ENCODE measurements at regions not wholly inside any gene's neighbourhood (a gene's known extent, or its start where the extent isn't known, plus 50 kb on each side); places are given as distances from the start of the nearest gene placed in this dataset.

- peaks cover 8% of the 10 kb centered on the region for H3K36me3 Mint-ChIP-seq (ENCODE audit: low read depth)
- DNase-seq = no peak
- peaks cover 2% of the 10 kb centered on the region; the same call in 1 of the 2 replicates for H3K27me3 Mint-ChIP-seq (ENCODE audit: insufficient read depth)
- no peak overlapping the region for H3K27ac Mint-ChIP-seq
- no peak overlapping the region for H3K4me3 Mint-ChIP-seq
- TF ChIP-seq CTCF (IDR thresholded peaks at IDR 0.05) = no peak
- peaks cover 68% of the 10 kb centered on the region for H3K9me3 Mint-ChIP-seq
- H3K4me1 Mint-ChIP-seq (ENCODE audit: low read depth) = no peaks in the 10 kb centered on the region
These were observed 457.8 kb downstream of the EIPR1 start for GRCh38 chr2:2919574-2920365.

DNA sequence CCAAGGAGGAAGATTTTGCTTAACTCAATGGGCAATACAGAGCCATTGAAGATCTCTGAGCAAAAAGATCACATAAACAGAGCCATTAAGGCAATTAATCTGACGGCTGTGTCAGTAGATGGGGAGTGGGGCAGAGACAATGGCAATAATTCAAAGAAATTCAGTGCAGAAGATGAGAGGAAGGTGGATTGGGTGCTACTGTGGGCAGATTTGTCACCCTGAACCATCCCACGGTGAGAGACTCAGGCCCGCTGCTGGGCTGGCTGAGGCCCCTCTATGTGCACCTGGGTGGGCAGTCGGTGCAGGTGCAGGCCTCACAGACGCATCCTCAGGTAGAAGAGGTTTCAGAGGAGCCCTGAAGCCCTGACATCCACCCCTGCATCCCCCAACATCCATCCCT lies 458.6 kb downstream of the EIPR1 start:
- DNase-seq = no peak
- Mint-ChIP-seq H3K27me3 (ENCODE audit: insufficient read depth) (peaks cover 2% of the 10 kb centered on the region; the same call in 1 of the 2 replicates), H3K4me1 (ENCODE audit: low read depth) (no peaks in the 10 kb centered on the region), H3K27ac (no peak overlapping the region), H3K36me3 (ENCODE audit: low read depth) (peaks cover 8% of the 10 kb centered on the region), H3K4me3 (no peak overlapping the region), H3K9me3 (peaks cover 64% of the 10 kb centered on the region)
- TF ChIP-seq CTCF (IDR thresholded peaks at IDR 0.05) = no peak

DNA sequence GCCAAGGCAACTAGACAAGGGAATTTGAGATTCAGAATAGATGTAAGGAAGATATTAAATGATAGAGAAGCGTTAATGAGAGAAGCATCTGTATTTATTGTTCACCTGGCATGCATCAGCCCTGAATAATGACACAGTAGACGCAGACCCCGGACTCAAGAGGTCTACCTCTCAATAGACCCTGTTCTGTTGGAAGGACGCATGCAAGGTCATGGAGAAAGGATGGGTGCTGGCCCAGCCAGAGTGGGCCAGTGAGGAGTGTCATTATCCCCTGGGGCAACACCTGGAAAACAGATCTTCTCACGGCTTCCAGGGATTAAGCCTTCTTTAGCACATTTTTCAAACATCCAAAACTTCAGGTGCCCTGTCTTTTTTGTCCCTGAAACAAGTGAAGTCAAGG lies 461.0 kb downstream of the EIPR1 start:
- peaks cover 68% of the 10 kb centered on the region for H3K9me3 Mint-ChIP-seq
- peaks cover 8% of the 10 kb centered on the region for H3K36me3 Mint-ChIP-seq (ENCODE audit: low read depth)
- H3K27ac Mint-ChIP-seq = no peak overlapping the region
- no peak for TF ChIP-seq CTCF (IDR thresholded peaks at IDR 0.05)
- no peaks in the 10 kb centered on the region for H3K4me1 Mint-ChIP-seq (ENCODE audit: low read depth)
- peaks cover 2% of the 10 kb centered on the region; the same call in 1 of the 2 replicates for H3K27me3 Mint-ChIP-seq (ENCODE audit: insufficient read depth)
- no peak overlapping the region for H3K4me3 Mint-ChIP-seq
- DNase-seq = no peak

DNA sequence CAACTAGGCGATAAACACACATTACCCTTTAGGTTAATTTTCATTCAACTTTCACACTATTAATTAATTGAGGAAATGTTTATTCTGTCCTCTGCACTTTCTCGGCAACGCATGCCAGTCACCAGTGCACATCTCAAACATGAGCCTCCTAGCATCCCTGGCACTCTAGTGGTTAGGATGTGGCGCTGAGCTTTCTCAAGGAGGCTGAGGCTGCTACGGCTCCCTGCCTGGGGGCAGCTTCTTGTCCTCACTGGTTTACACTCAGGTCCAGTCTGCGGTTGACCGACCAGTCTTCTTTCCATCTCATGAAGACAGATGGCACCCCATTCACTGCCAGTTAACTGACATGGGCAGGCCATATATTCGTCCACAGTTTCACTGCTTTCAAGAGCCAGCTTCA lies 463.4 kb downstream of the EIPR1 start:
- peaks cover 2% of the 10 kb centered on the region for H3K27me3 Mint-ChIP-seq (ENCODE audit: insufficient read depth)
- no peak overlapping the region for H3K27ac Mint-ChIP-seq
- no peak for DNase-seq
- peaks cover 68% of the 10 kb centered on the region for H3K9me3 Mint-ChIP-seq
- no peaks in the 10 kb centered on the region for H3K4me1 Mint-ChIP-seq (ENCODE audit: low read depth)
- no peak for TF ChIP-seq CTCF (IDR thresholded peaks at IDR 0.05)
- H3K36me3 Mint-ChIP-seq (ENCODE audit: low read depth) = peaks cover 8% of the 10 kb centered on the region
- H3K4me3 Mint-ChIP-seq = no peak overlapping the region

DNA sequence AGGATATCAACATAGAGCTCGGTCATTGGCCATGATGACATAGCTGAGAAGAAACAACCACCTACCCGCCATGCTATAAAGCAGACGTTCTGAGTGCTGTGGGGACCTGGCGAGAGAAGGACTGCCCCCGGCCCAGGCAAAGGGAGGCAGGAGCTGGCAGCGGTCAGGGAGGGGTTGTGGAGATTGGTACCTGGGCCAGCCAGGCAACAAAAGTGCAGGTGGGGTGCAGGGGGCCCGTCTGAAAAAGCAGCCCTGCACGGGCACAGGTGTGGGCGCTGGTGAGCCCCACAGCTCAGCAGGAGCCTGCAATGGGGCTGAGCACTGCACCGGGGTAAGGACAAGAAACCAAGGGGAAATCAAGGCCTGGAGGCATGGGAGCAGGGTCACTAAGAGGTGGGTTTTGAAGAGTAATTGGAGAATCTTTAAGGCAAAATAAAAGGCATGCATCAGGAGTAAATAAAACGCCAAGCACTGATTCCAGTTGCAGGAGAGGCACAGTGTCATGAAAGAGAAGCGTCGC lies 464.0 kb downstream of the EIPR1 start:
- peaks cover 64% of the 10 kb centered on the region for H3K9me3 Mint-ChIP-seq
- no peak overlapping the region for H3K27ac Mint-ChIP-seq
- TF ChIP-seq CTCF (IDR thresholded peaks at IDR 0.05) = no peak
- no peak overlapping the region for H3K4me3 Mint-ChIP-seq
- DNase-seq = no peak
- peaks cover 2% of the 10 kb centered on the region for H3K27me3 Mint-ChIP-seq (ENCODE audit: insufficient read depth)
- H3K36me3 Mint-ChIP-seq (ENCODE audit: low read depth) = peaks cover 5% of the 10 kb centered on the region
- H3K4me1 Mint-ChIP-seq (ENCODE audit: low read depth) = no peaks in the 10 kb centered on the region

Data from HFFc6 (cell line).